ENCODE measurements at regions not wholly inside any gene's neighbourhood (a gene's known extent, or its start where the extent isn't known, plus 50 kb on each side); places are given as distances from the start of the nearest gene placed in this dataset.

GRCh38 chr3:132242790-132243189 lies 74.4 kb upstream of the ACP3 start:
- no peak for TF ChIP-seq CTCF (IDR thresholded peaks at IDR 0.05; ENCODE audit: low read depth, low read length, missing input control)
- TF ChIP-seq RAD21 (IDR thresholded peaks at IDR 0.05): no peak
- TF ChIP-seq MAX (IDR thresholded peaks at IDR 0.05): no peak
- TF ChIP-seq REST (IDR thresholded peaks at IDR 0.05): no peak
- TF ChIP-seq SP1 (IDR thresholded peaks at IDR 0.05): no peak
- TF ChIP-seq HNF4G (IDR thresholded peaks at IDR 0.05): no peak
- no peak for TF ChIP-seq EGR1 (IDR thresholded peaks at IDR 0.05; ENCODE audit: low read depth in 2 of 2)
- no peak for TF ChIP-seq GABPA (IDR thresholded peaks at IDR 0.05 in 1 of 2, conservative IDR thresholded peaks at IDR 0.05 in 1 of 2)

Data from liver (tissue), 3 donors.